IMR-90 (cell line): ENCODE measurements at regions not wholly inside any gene's neighbourhood (a gene's known extent, or its start where the extent isn't known, plus 50 kb on each side); places are given as distances from the start of the nearest gene placed in this dataset.

ENCODE experiments used
- ATAC-seq: fragments of 200-7000 bp; cut with Tn5 transposase; 2 replicates; pipeline ENCODE4 v1.9.1; 2020; ENCODE audit warnings: low read depth, mild to moderate bottlenecking, moderate library complexity
- BruUV-seq: library from RNA; stranded (reverse); fragments of 400-500 nt; replicated peaks from 2 replicates; lab custom pipeline; 2021; lab: Mats Ljungman, UMichigan
- CTCF ChIA-PET: fragments of 300-600 bp; formaldehyde crosslinking; extraction: SDS; loops from one replicate; lab custom pipeline; 2021; ENCODE audit warnings: antibody characterized with exemption; lab: Yijun Ruan, JAX
- POLR2A ChIA-PET: fragments of 300-600 bp; sonication (Branson Sonifier 250); formaldehyde crosslinking; loops from one replicate; lab custom pipeline; 2022; ENCODE audit warnings: antibody characterized with exemption; ENCODE audit not compliant: unreplicated experiment; lab: Charles Lee
- DNase-seq: peaks from one replicate; pipeline ENCODE4 v3.0.0; 2013
- H2AFZ ChIP-seq: replicated peaks from 2 replicates; pipeline ENCODE3; 2013; ENCODE audit warnings: low read length, mild to moderate bottlenecking; ENCODE audit not compliant: poor library complexity
- H2AK5ac ChIP-seq: 2 replicates; pipeline ENCODE4 v1.6.1; 2013; ENCODE audit warnings: low read depth, low read length, inconsistent platforms
- H2AK9ac ChIP-seq: replicated peaks from 2 replicates; pipeline ENCODE3; 2013; ENCODE audit warnings: mild to moderate bottlenecking, low read depth, low read length, moderate library complexity; ENCODE audit not compliant: poor library complexity
- H2BK120ac ChIP-seq: 2 replicates; pipeline ENCODE4 v1.6.1; 2013; ENCODE audit warnings: low read depth, low read length, inconsistent platforms
- H2BK15ac ChIP-seq: 3 replicates; pipeline ENCODE4 v1.6.1; 2013; ENCODE audit warnings: low read depth, low read length, inconsistent platforms
- H2BK20ac ChIP-seq: 2 replicates; pipeline ENCODE4 v1.6.1; 2013; ENCODE audit warnings: low read depth, mild to moderate bottlenecking, inconsistent platforms, low read length, moderate library complexity
- H2BK5ac ChIP-seq: 2 replicates; pipeline ENCODE4 v1.6.1; 2013; ENCODE audit warnings: mild to moderate bottlenecking, low read depth, low read length, inconsistent platforms; ENCODE audit not compliant: poor library complexity, severe bottlenecking
- H3K14ac ChIP-seq: replicated peaks from 2 replicates; pipeline ENCODE4 v1.6.1; 2013; ENCODE audit warnings: low read depth, low read length, inconsistent platforms
- H3K18ac ChIP-seq: 2 replicates; pipeline ENCODE4 v1.6.1; 2013; ENCODE audit warnings: low read depth, low read length, control low read depth
- H3K23ac ChIP-seq: 2 replicates; pipeline ENCODE4 v1.6.1; 2013; ENCODE audit warnings: low read depth, low read length, inconsistent platforms
- H3K27ac ChIP-seq: 2 replicates; pipeline ENCODE4 v1.5.1; 2013; ENCODE audit warnings: mild to moderate bottlenecking, control low read depth, low read length; ENCODE audit not compliant: insufficient read depth
- H3K27me3 ChIP-seq: 2 replicates; pipeline ENCODE4 v1.6.1; 2013; ENCODE audit warnings: low read length; ENCODE audit not compliant: control insufficient read depth, insufficient read depth
- H3K36me3 ChIP-seq: 2 replicates; pipeline ENCODE4 v1.6.1; 2013; ENCODE audit warnings: low read length, mixed read lengths; ENCODE audit not compliant: control insufficient read depth, insufficient read depth
- H3K4ac ChIP-seq: 2 replicates; pipeline ENCODE4 v1.6.1; 2013; ENCODE audit warnings: low read depth, low read length, inconsistent platforms
- H3K4me1 ChIP-seq: 2 replicates; pipeline ENCODE4 v1.6.1; 2013; ENCODE audit warnings: low read length, mixed read lengths; ENCODE audit not compliant: control insufficient read depth, insufficient read depth
- H3K4me2 ChIP-seq: 2 replicates; pipeline ENCODE4 v1.6.1; 2013; ENCODE audit warnings: low read depth, mild to moderate bottlenecking, control low read depth, low read length, moderate library complexity
- H3K4me3 ChIP-seq: 2 replicates; pipeline ENCODE4 v1.5.1; 2013; ENCODE audit warnings: low read depth, mild to moderate bottlenecking, control low read depth, low read length, moderate library complexity; ENCODE audit not compliant: insufficient read depth
- H3K56ac ChIP-seq: 2 replicates; pipeline ENCODE4 v1.6.1; 2013; ENCODE audit warnings: low read length, inconsistent platforms; ENCODE audit not compliant: insufficient read depth; ENCODE audit errors: extremely low read depth
- H3K79me1 ChIP-seq, 2 experiments: 2 replicates each; pipeline ENCODE4 v1.6.1; 2013; ENCODE audit warnings: low read length in 2 of 2, inconsistent platforms in 1 of 2, low read depth in 1 of 2
- H3K9ac ChIP-seq: 2 replicates; pipeline ENCODE4 v1.6.1; 2013; ENCODE audit warnings: low read depth, low read length, control low read depth
- H3K9me1 ChIP-seq: 2 replicates; pipeline ENCODE4 v1.6.1; 2013; ENCODE audit warnings: low read length, inconsistent platforms; ENCODE audit not compliant: insufficient read depth
- H3K9me3 ChIP-seq: 2 replicates; pipeline ENCODE4 v1.6.1; 2013; ENCODE audit warnings: low read length; ENCODE audit not compliant: control insufficient read depth, insufficient read depth
- H4K20me1 ChIP-seq: 2 replicates; pipeline ENCODE4 v1.6.1; 2013; ENCODE audit warnings: low read length, inconsistent platforms; ENCODE audit not compliant: insufficient read depth
- H4K5ac ChIP-seq: 2 replicates; pipeline ENCODE4 v1.6.1; 2013; ENCODE audit warnings: mild to moderate bottlenecking, low read depth, low read length, control low read depth
- H4K8ac ChIP-seq, 2 experiments: 2 replicates each; pipeline ENCODE4 v1.6.1; 2013; ENCODE audit warnings: low read depth in 2 of 2, low read length in 2 of 2, control low read depth in 1 of 2, inconsistent platforms in 1 of 2
- H4K91ac ChIP-seq: 2 replicates; pipeline ENCODE4 v1.6.1; 2013; ENCODE audit warnings: low read depth, low read length, inconsistent platforms; ENCODE audit not compliant: insufficient read depth
- CEBPB ChIP-seq: IDR thresholded peaks from 2 replicates; pipeline ENCODE4 v1.6.1; 2012; ENCODE audit warnings: low read depth, low read length, improper control_type of control experiment
- CHD1 ChIP-seq: IDR thresholded peaks from 2 replicates; pipeline ENCODE4 v1.6.1; 2012; ENCODE audit warnings: low read depth, low read length, improper control_type of control experiment
- CTCF ChIP-seq: conservative IDR thresholded peaks from 2 replicates; pipeline ENCODE4 v1.5.1; 2012; ENCODE audit warnings: mild to moderate bottlenecking, low read depth, low read length, improper control_type of control experiment
- ELK1 ChIP-seq: fragments of 150-350 bp; IDR thresholded peaks from 2 replicates; pipeline ENCODE4 v1.6.1; 2016; ENCODE audit warnings: low read depth, mild to moderate bottlenecking, low read length, moderate library complexity, borderline replicate concordance
- MXI1 ChIP-seq: IDR thresholded peaks from 2 replicates; pipeline ENCODE4 v1.6.1; 2012; ENCODE audit warnings: low read depth, mild to moderate bottlenecking, low read length, moderate library complexity, borderline replicate concordance
- NFE2L2 ChIP-seq: fragments of 150-350 bp; IDR thresholded peaks from 2 replicates; pipeline ENCODE4 v1.6.1; 2016; ENCODE audit warnings: low read depth, mild to moderate bottlenecking, low read length
- POLR2A ChIP-seq: IDR thresholded peaks from 2 replicates; pipeline ENCODE4 v1.6.1; 2012; ENCODE audit warnings: mild to moderate bottlenecking, low read depth, low read length
- RFX5 ChIP-seq: IDR thresholded peaks from 2 replicates; pipeline ENCODE4 v1.8.0; 2012; ENCODE audit warnings: low read depth, mild to moderate bottlenecking, low read length, moderate library complexity
- SMC3 ChIP-seq: fragments of 150-350 bp; IDR thresholded peaks from 2 replicates; pipeline ENCODE4 v1.6.1; 2016; ENCODE audit warnings: low read depth, mild to moderate bottlenecking, antibody characterized with exemption, low read length, moderate library complexity
- WGBS, 2 experiments: methylation state at CpG; one replicate each; pipeline versions ENCODE4 v1.1.5 to v1.1.7; 2013; ENCODE audit warnings: missing lambda C conversion rate in 2 of 2; ENCODE audit not compliant: insufficient read length in 1 of 2; ENCODE audit errors: extremely low coverage in 2 of 2; 5-methylcytosine and 5-hydroxymethylcytosine counted together
- dilution Hi-C: fragments of 300-500 bp; cut with HindIII; formaldehyde crosslinking; loops from one replicate; pipeline ENCODE4 v1.14.3; 2018; ENCODE audit warnings: low sequenced_read_pairs; ENCODE audit not compliant: unreplicated experiment
- in situ Hi-C: fragments of 300-500 bp; cut with MboI; formaldehyde crosslinking; loops from 3 replicates; pipeline ENCODE4 v1.14.3; 2019; ENCODE audit warnings: low sequenced_read_pairs, inconsistent platforms, mixed read lengths
- intact Hi-C: fragments of 100-400 bp; cut with micrococcal nuclease; formaldehyde crosslinking; loops from 2 replicates; pipeline ENCODE4 v1.10.0; 2022

DNA sequence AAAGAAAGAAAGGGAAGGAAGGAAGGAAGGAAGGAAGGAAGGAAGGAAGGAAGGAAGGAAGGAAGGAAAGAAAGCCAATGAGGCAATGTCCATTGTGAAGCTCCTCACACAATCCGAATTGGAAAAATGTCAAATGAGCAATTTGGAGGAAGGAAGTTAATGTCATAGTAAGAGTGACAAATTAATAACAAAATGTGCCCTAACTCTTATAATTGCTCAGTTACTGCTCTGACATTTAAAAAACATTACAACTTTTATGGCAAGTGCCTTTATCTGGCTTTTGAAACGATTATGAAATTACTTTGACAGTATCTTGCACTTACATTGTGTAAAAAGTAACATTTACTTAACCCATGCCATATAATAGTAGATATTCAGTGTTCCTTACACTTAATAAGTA, 96.5 kb upstream of the EFHC2 start:
- no CpG with 5 or more reads among the region's 2 CpGs for WGBS, 2 experiments

More for the DNA sequence above, 96.5 kb upstream of the EFHC2 start:
- DNase-seq = no peak
- Histone ChIP-seq H3K14ac (no peak overlapping the region), H2AK5ac (no peak overlapping the region), H3K23ac (no peak overlapping the region), H2AFZ (no peak overlapping the region), H2BK5ac (no peak overlapping the region), H4K5ac (no peak overlapping the region), H3K36me3 (no peaks in the 10 kb centered on the region), H3K27ac (no peak overlapping the region), H4K8ac (no peak overlapping the region), H2BK20ac (no peak overlapping the region), H3K4ac (no peak overlapping the region), H4K20me1 (no peaks in the 10 kb centered on the region), H3K9me1 (no peaks in the 10 kb centered on the region), H3K9ac (no peak overlapping the region), H3K4me1 (no peaks in the 10 kb centered on the region), H3K9me3 (peaks cover 2% of the 10 kb centered on the region; the same call in 1 of the 2 replicates), H4K91ac (no peak overlapping the region), H3K18ac (no peak overlapping the region), H2BK120ac (no peak overlapping the region), H3K4me3 (no peak overlapping the region), H3K56ac (no peak overlapping the region), H2AK9ac (no peak overlapping the region), H3K4me2 (no peak overlapping the region), H3K27me3 (peaks cover 3% of the 10 kb centered on the region; the same call in 1 of the 2 replicates), H2BK15ac (no peak overlapping the region), H3K79me1 (no peaks in the 10 kb centered on the region)
- dilution Hi-C loops = no loop called here
- no peak for ATAC-seq
- in situ Hi-C loops = no loop called here
- POLR2A ChIA-PET = no interaction called here
- CTCF ChIA-PET = no interaction called here
- no TSS peak for BruUV-seq
- TF ChIP-seq ELK1 = no peak
- no peak for TF ChIP-seq POLR2A
- no peak for TF ChIP-seq CHD1
- TF ChIP-seq MXI1 = no peak
- TF ChIP-seq CEBPB = no peak
- no peak for TF ChIP-seq RFX5
- TF ChIP-seq SMC3 = no peak
- no peak for TF ChIP-seq CTCF
- no peak for TF ChIP-seq NFE2L2
- intact Hi-C loops = no loop called here
